ENCODE measurements at regions not wholly inside any gene's neighbourhood (a gene's known extent, or its start where the extent isn't known, plus 50 kb on each side); places are given as distances from the start of the nearest gene placed in this dataset.
"Not testable (repeated sequence)": the region's sequence is repeated elsewhere in the genome, so short reads cannot be mapped to it uniquely, and the experiment has no call there.

- DNase-seq = no peak
These were observed 186.7 kb upstream of the SSTR4 start for GRCh38 chr20:22848364-22848763.

- not testable (repeated sequence) for DNase-seq
These were observed 183.3 kb upstream of the SSTR4 start for GRCh38 chr20:22851679-22852346.

- DNase-seq = no peak
These were observed 173.7 kb upstream of the SSTR4 start for GRCh38 chr20:22861231-22861980.

GRCh38 chr20:22861990-22862389 lies 173.1 kb upstream of the SSTR4 start:
- no peak for DNase-seq

- no peak for DNase-seq
These were observed 172.4 kb upstream of the SSTR4 start for GRCh38 chr20:22862671-22863230.

GRCh38 chr20:22863826-22864225 lies 171.3 kb upstream of the SSTR4 start:
- DNase-seq = no peak

- DNase-seq = no peak
These were observed 168.2 kb upstream of the SSTR4 start for GRCh38 chr20:22866812-22867341.

- DNase-seq = no peak
These were observed 156.9 kb upstream of the SSTR4 start for GRCh38 chr20:22878166-22878565.

GRCh38 chr20:22880277-22880676 lies 154.8 kb upstream of the SSTR4 start:
- no peak for DNase-seq

- no peak for DNase-seq
These were observed 147.3 kb upstream of the SSTR4 start for GRCh38 chr20:22887796-22888195.

GRCh38 chr20:22890594-22891300 lies 144.4 kb upstream of the SSTR4 start:
- no peak for DNase-seq

- DNase-seq = no peak
These were observed 133.9 kb upstream of the SSTR4 start for GRCh38 chr20:22901164-22901563.

- DNase-seq = no peak
These were observed 133.2 kb upstream of the SSTR4 start for GRCh38 chr20:22901921-22902320.

- no peak for DNase-seq
These were observed 130.7 kb upstream of the SSTR4 start for GRCh38 chr20:22904386-22904785.

- no peak for DNase-seq
These were observed 130.2 kb upstream of the SSTR4 start for GRCh38 chr20:22904905-22905304.

GRCh38 chr20:22905658-22906057 lies 129.5 kb upstream of the SSTR4 start:
- DNase-seq = peak in 18 of 56 donors; percentile 2 to 37 (median 10)

GRCh38 chr20:22908437-22908836 lies 126.7 kb upstream of the SSTR4 start:
- no peak for DNase-seq

- no peak for DNase-seq
These were observed 126.2 kb upstream of the SSTR4 start for GRCh38 chr20:22908944-22909343.

- DNase-seq = no peak
These were observed 125.7 kb upstream of the SSTR4 start for GRCh38 chr20:22909436-22909835.

GRCh38 chr20:22910287-22910852 lies 124.7 kb upstream of the SSTR4 start:
- DNase-seq = no peak

- no peak for DNase-seq
These were observed 120.8 kb upstream of the SSTR4 start for GRCh38 chr20:22914291-22914690.
